ENCODE measurements at regions not wholly inside any gene's neighbourhood (a gene's known extent, or its start where the extent isn't known, plus 50 kb on each side); places are given as distances from the start of the nearest gene placed in this dataset.

- Histone ChIP-seq H3K4me3 (no peak overlapping the region), H3K27ac (no peak overlapping the region)
- no peak for TF ChIP-seq CTCF (IDR thresholded peaks at IDR 0.05)
- DNase-seq (ENCODE audit: low spot score): no peak
These were observed 52.4 kb upstream of the ST8SIA3 start for GRCh38 chr18:57299931-57300330.

- H3K27ac ChIP-seq: no peak overlapping the region
- no peak for TF ChIP-seq CTCF (IDR thresholded peaks at IDR 0.05)
- H3K4me3 ChIP-seq: no peak overlapping the region
- DNase-seq (ENCODE audit: low spot score): no peak
These were observed 50.5 kb upstream of the ST8SIA3 start for GRCh38 chr18:57301573-57302559.

Measured in coronary artery (tissue), 2 donors.